CD8-positive, alpha-beta memory T cell (primary cell): ENCODE measurements at regions not wholly inside any gene's neighbourhood (a gene's known extent, or its start where the extent isn't known, plus 50 kb on each side); places are given as distances from the start of the nearest gene placed in this dataset.
A peak's percentile ranks its signal among the peaks of the same experiment; 100 is the strongest.

Source experiments
- CTCF ChIA-PET: fragments of 350-600 bp; sonication (Branson Sonifier 250); formaldehyde crosslinking; loops from one replicate; lab custom pipeline; 2021; ENCODE audit warnings: antibody characterized with exemption; lab: Charles Lee
- POLR2A ChIA-PET: fragments of 350-600 bp; sonication (Branson Sonifier 250); formaldehyde crosslinking; loops from one replicate; lab custom pipeline; 2021; ENCODE audit warnings: antibody characterized with exemption; lab: Charles Lee
- DNase-seq, 5 donors: peaks; one replicate each; pipeline versions ENCODE4 v3.0.0 to v3.0.0-alpha.2; 2020 to 2022; ENCODE audit warnings: mixed read lengths in 1 of 5
- H3K27ac ChIP-seq: one replicate; pipeline ENCODE4 v1.7.0; 2013; ENCODE audit warnings: low read depth, mild to moderate bottlenecking, low read length, moderate library complexity
- H3K27me3 ChIP-seq: 2 replicates; pipeline ENCODE4 v1.7.0; 2013; ENCODE audit warnings: low read length, mild to moderate bottlenecking; ENCODE audit not compliant: insufficient read depth, poor library complexity, severe bottlenecking
- H3K36me3 ChIP-seq: 2 replicates; pipeline ENCODE4 v1.7.0; 2013; ENCODE audit warnings: mild to moderate bottlenecking, low read length, moderate library complexity; ENCODE audit not compliant: insufficient read depth
- H3K4me1 ChIP-seq: 2 replicates; pipeline ENCODE4 v1.7.0; 2013; ENCODE audit warnings: mild to moderate bottlenecking, low read length, moderate library complexity; ENCODE audit not compliant: insufficient read depth
- H3K4me3 ChIP-seq: 2 replicates; pipeline ENCODE4 v1.7.0; 2013; ENCODE audit warnings: mild to moderate bottlenecking, low read length
- H3K9me3 ChIP-seq: 2 replicates; pipeline ENCODE4 v1.7.0; 2013; ENCODE audit warnings: mild to moderate bottlenecking, low read length
- H3K27ac Mint-ChIP-seq, 8 donors: one replicate each; pipeline ENCODE4 v1.8.0; 2020 to 2021; ENCODE audit warnings: mixed read lengths in 8 of 8, mild to moderate bottlenecking in 6 of 8, inconsistent platforms in 3 of 8, moderate library complexity in 3 of 8
- H3K27me3 Mint-ChIP-seq, 2 donors: one replicate each; pipeline ENCODE4 v1.8.0; 2020 to 2021; ENCODE audit warnings: mixed read lengths in 2 of 2, mild to moderate bottlenecking in 1 of 2, moderate library complexity in 1 of 2
- H3K36me3 Mint-ChIP-seq, 3 donors: one replicate each; pipeline ENCODE4 v1.8.0; 2020 to 2021; ENCODE audit warnings: mixed read lengths in 3 of 3, inconsistent platforms in 1 of 3, mild to moderate bottlenecking in 1 of 3
- H3K4me1 Mint-ChIP-seq, 3 donors: one replicate each; pipeline ENCODE4 v1.8.0; 2020 to 2021; ENCODE audit warnings: mixed read lengths in 3 of 3, inconsistent platforms in 1 of 3, mild to moderate bottlenecking in 1 of 3
- H3K4me3 Mint-ChIP-seq, 7 donors: one replicate each; pipeline ENCODE4 v1.8.0; 2020 to 2021; ENCODE audit warnings: mixed read lengths in 7 of 7, mild to moderate bottlenecking in 6 of 7, moderate library complexity in 4 of 7, inconsistent platforms in 2 of 7
- H3K9me3 Mint-ChIP-seq, 5 donors: one replicate each; pipeline ENCODE4 v1.8.0; 2020 to 2022; ENCODE audit warnings: mixed read lengths in 5 of 5, mild to moderate bottlenecking in 3 of 5, moderate library complexity in 2 of 5, inconsistent platforms in 1 of 5

DNA sequence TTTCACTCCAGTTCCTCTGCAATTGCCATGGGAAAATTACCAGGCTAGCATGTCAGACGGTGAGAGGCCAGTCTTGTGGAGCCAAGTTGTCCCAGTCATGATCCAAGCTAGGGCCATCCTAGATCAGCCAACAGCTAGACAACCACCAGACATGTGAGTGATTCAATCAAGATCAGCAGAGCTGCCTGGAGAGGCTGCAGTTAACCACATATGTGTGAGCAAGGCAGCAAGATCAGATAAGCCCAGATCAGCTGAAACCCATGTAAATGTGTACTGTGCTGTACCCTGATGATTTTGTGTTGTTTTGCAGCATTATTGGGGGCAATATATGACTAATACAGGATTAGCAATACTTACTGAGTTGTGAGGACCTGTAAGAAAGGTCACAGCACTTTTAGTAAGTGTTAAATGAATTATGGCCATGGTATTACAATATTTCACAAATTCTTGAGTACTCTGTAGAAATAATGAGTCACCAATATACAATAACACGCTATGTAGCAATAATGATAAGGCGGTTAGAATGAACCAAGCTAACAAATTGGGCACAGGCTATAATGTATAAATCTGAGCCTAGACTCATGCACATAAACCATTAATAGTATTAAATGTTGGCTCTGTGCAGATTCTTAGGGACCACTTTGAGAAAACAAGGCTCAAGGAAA lies 91.4 kb downstream of the SUDS3 start:
- POLR2A ChIA-PET: no interaction called here
- no peak for DNase-seq
- H3K27ac ChIP-seq: no peak overlapping the region
- CTCF ChIA-PET: no interaction called here
- no peaks in the 10 kb centered on the region for H3K36me3 ChIP-seq
- H3K4me1 ChIP-seq: no peaks in the 10 kb centered on the region
- Mint-ChIP-seq H3K9me3 (peaks cover 0 to 5% (median 3%) of the 10 kb centered on the region in 5 donors), H3K27ac (no peak overlapping the region), H3K36me3 (no peaks in the 10 kb centered on the region), H3K4me1 (no peaks in the 10 kb centered on the region), H3K27me3 (peaks cover 6 to 7% of the 10 kb centered on the region in 2 donors), H3K4me3 (no peak overlapping the region)
- H3K9me3 ChIP-seq: no peaks in the 10 kb centered on the region
- no peak overlapping the region for H3K4me3 ChIP-seq
- no peaks in the 10 kb centered on the region for H3K27me3 ChIP-seq

DNA sequence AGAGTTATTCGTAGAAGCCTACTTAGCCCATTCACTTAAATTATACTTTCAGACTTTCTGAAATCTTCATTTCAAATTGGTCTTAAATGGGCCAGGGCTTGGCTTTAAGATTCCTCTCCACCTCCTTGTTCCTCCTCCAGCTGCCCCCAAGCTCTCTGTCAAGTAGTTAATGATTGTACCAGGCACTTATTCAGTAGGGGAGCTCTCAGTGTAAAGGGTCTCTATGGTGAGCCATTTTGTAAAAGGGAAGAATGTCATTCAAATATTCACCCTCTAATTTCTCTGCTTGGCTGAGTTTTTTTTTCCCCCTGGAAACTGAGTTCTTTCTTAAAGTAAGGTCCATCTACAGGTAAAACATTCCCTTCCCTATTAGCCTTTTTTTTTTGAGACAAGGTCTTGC lies 96.6 kb downstream of the SUDS3 start:
- H3K27me3 Mint-ChIP-seq: peaks cover 14 to 15% of the 10 kb centered on the region in 2 donors
- no peak for DNase-seq
- no peaks in the 10 kb centered on the region for H3K36me3 ChIP-seq
- no peak overlapping the region for H3K4me3 Mint-ChIP-seq
- H3K36me3 Mint-ChIP-seq: no peaks in the 10 kb centered on the region
- POLR2A ChIA-PET: no interaction called here
- no peaks in the 10 kb centered on the region for H3K27me3 ChIP-seq
- H3K27ac ChIP-seq: no peak overlapping the region
- no peaks in the 10 kb centered on the region for H3K9me3 ChIP-seq
- H3K4me3 ChIP-seq: no peak overlapping the region
- no peak overlapping the region for H3K27ac Mint-ChIP-seq
- H3K9me3 Mint-ChIP-seq: peaks cover 2 to 5% (median 2%) of the 10 kb centered on the region in 5 donors
- no peaks in the 10 kb centered on the region for H3K4me1 Mint-ChIP-seq
- H3K4me1 ChIP-seq: no peaks in the 10 kb centered on the region
- CTCF ChIA-PET: no interaction called here

DNA sequence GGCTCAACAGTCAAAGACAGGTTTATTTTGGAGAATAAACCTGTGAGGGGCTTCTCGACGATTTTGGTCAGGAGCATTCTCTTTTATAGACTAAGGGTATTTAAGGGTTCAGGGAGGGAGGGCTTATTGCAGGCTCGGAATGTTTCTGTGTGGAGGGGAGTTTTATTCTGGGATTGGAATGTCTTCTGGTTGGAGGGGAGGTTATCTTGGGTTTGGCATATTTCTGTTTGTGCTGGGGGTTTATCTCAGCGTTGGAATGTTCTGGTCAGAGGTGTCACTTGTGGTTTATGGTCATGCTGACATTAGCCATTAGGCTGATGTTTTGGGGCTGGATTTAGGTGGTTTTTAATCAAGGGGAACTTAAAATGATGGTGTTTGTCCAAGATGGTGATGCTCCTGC lies 103.9 kb downstream of the SUDS3 start:
- ChIA-PET POLR2A (no interaction called here), CTCF (no interaction called here)
- no peak overlapping the region for H3K4me3 Mint-ChIP-seq
- no peak for DNase-seq
- no peak overlapping the region for H3K27ac ChIP-seq
- no peaks in the 10 kb centered on the region for H3K36me3 ChIP-seq
- H3K9me3 Mint-ChIP-seq: peaks cover 0 to 2% (median 0%) of the 10 kb centered on the region in 5 donors
- no peaks in the 10 kb centered on the region for H3K36me3 Mint-ChIP-seq
- H3K4me1 ChIP-seq: no peaks in the 10 kb centered on the region
- H3K27ac Mint-ChIP-seq: no peak overlapping the region
- peaks cover 2 to 10% of the 10 kb centered on the region in 2 donors for H3K27me3 Mint-ChIP-seq
- H3K27me3 ChIP-seq: no peaks in the 10 kb centered on the region
- no peaks in the 10 kb centered on the region for H3K4me1 Mint-ChIP-seq
- no peaks in the 10 kb centered on the region for H3K9me3 ChIP-seq
- no peak overlapping the region for H3K4me3 ChIP-seq

DNA sequence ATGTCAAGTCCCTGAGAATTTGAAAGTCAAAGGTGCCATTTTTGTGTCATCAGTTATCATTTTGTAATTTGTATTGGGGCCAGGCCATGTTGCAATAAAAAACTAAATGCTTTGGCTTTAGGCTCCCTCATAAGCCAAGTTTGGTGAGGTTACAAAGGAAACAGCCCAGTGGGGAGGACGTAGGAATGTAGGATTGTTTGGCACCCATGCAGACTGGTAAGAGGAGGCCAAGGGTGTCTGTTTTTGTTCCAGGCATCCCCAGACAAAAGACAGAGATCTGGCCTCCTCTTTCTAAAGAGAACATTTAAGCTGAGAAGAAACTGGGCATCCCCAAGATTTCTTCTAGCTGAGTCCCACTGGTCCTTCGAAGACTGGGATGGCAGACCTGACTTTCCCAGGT lies 111.7 kb downstream of the SUDS3 start:
- H3K27me3 ChIP-seq: no peaks in the 10 kb centered on the region
- H3K36me3 Mint-ChIP-seq: no peaks in the 10 kb centered on the region
- H3K27ac ChIP-seq: no peak overlapping the region
- no peaks in the 10 kb centered on the region for H3K36me3 ChIP-seq
- H3K4me3 Mint-ChIP-seq: no peak overlapping the region
- ChIA-PET CTCF (no interaction called here), POLR2A (no interaction called here)
- H3K4me3 ChIP-seq: no peak overlapping the region
- no peaks in the 10 kb centered on the region for H3K4me1 Mint-ChIP-seq
- no peaks in the 10 kb centered on the region for H3K9me3 Mint-ChIP-seq
- DNase-seq: no peak
- H3K4me1 ChIP-seq: no peaks in the 10 kb centered on the region
- H3K27ac Mint-ChIP-seq: no peak overlapping the region
- no peaks in the 10 kb centered on the region for H3K9me3 ChIP-seq
- peaks cover 7% of the 10 kb centered on the region in 2 donors for H3K27me3 Mint-ChIP-seq

DNA sequence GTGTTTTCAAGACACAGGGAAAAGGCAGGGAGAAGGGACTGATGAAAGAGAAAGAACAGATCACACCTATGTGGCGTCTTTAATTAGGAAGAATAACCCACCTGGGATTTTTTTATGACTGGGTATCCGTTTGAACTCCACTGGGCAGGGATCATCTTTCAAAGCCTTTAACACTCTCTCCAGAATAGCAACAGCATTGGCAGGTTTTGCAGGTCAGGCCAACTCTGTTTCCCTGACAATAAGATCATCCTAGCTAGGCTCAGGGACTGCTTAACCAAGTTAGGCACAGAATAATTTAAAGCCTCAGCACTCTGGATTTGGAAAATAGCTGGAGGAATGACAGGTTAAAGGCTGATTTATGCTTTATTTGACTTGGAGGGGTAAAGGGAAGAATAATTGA lies 117.6 kb downstream of the SUDS3 start:
- Mint-ChIP-seq H3K27ac (no peak overlapping the region), H3K9me3 (peaks cover 0 to 7% (median 3%) of the 10 kb centered on the region in 5 donors), H3K4me1 (no peaks in the 10 kb centered on the region), H3K27me3 (peaks cover 4 to 12% of the 10 kb centered on the region in 2 donors), H3K36me3 (no peaks in the 10 kb centered on the region), H3K4me3 (no peak overlapping the region)
- ChIA-PET POLR2A (no interaction called here), CTCF (no interaction called here)
- Histone ChIP-seq H3K27ac (no peak overlapping the region), H3K4me1 (no peaks in the 10 kb centered on the region), H3K4me3 (no peak overlapping the region), H3K9me3 (no peaks in the 10 kb centered on the region), H3K27me3 (no peaks in the 10 kb centered on the region), H3K36me3 (no peaks in the 10 kb centered on the region)
- DNase-seq: no peak

- Mint-ChIP-seq H3K4me3 (no peak overlapping the region), H3K36me3 (no peaks in the 10 kb centered on the region), H3K4me1 (no peaks in the 10 kb centered on the region), H3K27ac (no peak overlapping the region), H3K9me3 (peaks cover 0 to 9% (median 3%) of the 10 kb centered on the region in 5 donors), H3K27me3 (peaks cover 4 to 14% of the 10 kb centered on the region in 2 donors)
- H3K4me1 ChIP-seq: no peaks in the 10 kb centered on the region
- no peak overlapping the region for H3K27ac ChIP-seq
- ChIA-PET CTCF (no interaction called here), POLR2A (no interaction called here)
- H3K27me3 ChIP-seq: no peaks in the 10 kb centered on the region
- H3K9me3 ChIP-seq: no peaks in the 10 kb centered on the region
- H3K36me3 ChIP-seq: no peaks in the 10 kb centered on the region
- no peak overlapping the region for H3K4me3 ChIP-seq
- DNase-seq: no peak
Measured at GRCh38 chr12:118494776-118495175, 118.4 kb downstream of the SUDS3 start.

GRCh38 chr12:118495296-118495695 lies 118.9 kb downstream of the SUDS3 start:
- Mint-ChIP-seq H3K27ac (no peak overlapping the region), H3K4me1 (no peaks in the 10 kb centered on the region), H3K4me3 (no peak overlapping the region), H3K36me3 (no peaks in the 10 kb centered on the region), H3K9me3 (peaks cover 0 to 10% (median 3%) of the 10 kb centered on the region in 5 donors), H3K27me3 (peaks cover 4 to 14% of the 10 kb centered on the region in 2 donors)
- no peak overlapping the region for H3K27ac ChIP-seq
- no peaks in the 10 kb centered on the region for H3K27me3 ChIP-seq
- ChIA-PET POLR2A (no interaction called here), CTCF (no interaction called here)
- H3K4me3 ChIP-seq: no peak overlapping the region
- H3K9me3 ChIP-seq: no peaks in the 10 kb centered on the region
- no peaks in the 10 kb centered on the region for H3K4me1 ChIP-seq
- DNase-seq: no peak
- H3K36me3 ChIP-seq: no peaks in the 10 kb centered on the region

- H3K4me1 Mint-ChIP-seq: no peaks in the 10 kb centered on the region
- Histone ChIP-seq H3K27me3 (no peaks in the 10 kb centered on the region), H3K27ac (no peak overlapping the region), H3K4me1 (no peaks in the 10 kb centered on the region), H3K9me3 (no peaks in the 10 kb centered on the region), H3K36me3 (no peaks in the 10 kb centered on the region), H3K4me3 (no peak overlapping the region)
- ChIA-PET POLR2A (no interaction called here), CTCF (no interaction called here)
- H3K36me3 Mint-ChIP-seq: no peaks in the 10 kb centered on the region
- peaks cover 4 to 14% of the 10 kb centered on the region in 2 donors for H3K27me3 Mint-ChIP-seq
- H3K9me3 Mint-ChIP-seq: peaks cover 0 to 10% (median 3%) of the 10 kb centered on the region in 5 donors
- H3K4me3 Mint-ChIP-seq: peak overlapping the region in 1 of 7 donors; percentile 76
- DNase-seq: no peak
- H3K27ac Mint-ChIP-seq: no peak overlapping the region
Measured at GRCh38 chr12:118498171-118498570, 121.8 kb downstream of the SUDS3 start.
